Astrocyte (in vitro differentiated cells and primary cell): ENCODE measurements at regions not wholly inside any gene's neighbourhood (a gene's known extent, or its start where the extent isn't known, plus 50 kb on each side); places are given as distances from the start of the nearest gene placed in this dataset.

Experiments
- DNase-seq: peaks from one replicate; pipeline ENCODE4 v3.0.0-alpha.2; 2010; ENCODE audit warnings: low read depth
- FAIRE-seq: peaks from 2 replicates; lab custom pipeline; 2011; peaks lifted over from hg19 to GRCh38; lab: Jason Lieb, UNC
- H2AFZ ChIP-seq: 2 replicates; pipeline ENCODE4 v1.6.0; 2012; ENCODE audit warnings: low read depth, low read length, inconsistent platforms
- H3K27ac ChIP-seq: 2 replicates; pipeline ENCODE4 v1.5.1; 2011; ENCODE audit warnings: low read depth, low read length, inconsistent platforms
- H3K27me3 ChIP-seq: 2 replicates; pipeline ENCODE4 v1.6.0; 2011; ENCODE audit warnings: low read length, inconsistent platforms; ENCODE audit not compliant: insufficient read depth
- H3K36me3 ChIP-seq: 2 replicates; pipeline ENCODE4 v1.5.1; 2011; ENCODE audit warnings: low read length, inconsistent platforms; ENCODE audit not compliant: insufficient read depth
- H3K4me1 ChIP-seq: 2 replicates; pipeline ENCODE4 v1.5.1; 2011; ENCODE audit warnings: low read length, inconsistent platforms; ENCODE audit not compliant: insufficient read depth
- H3K4me2 ChIP-seq: 2 replicates; pipeline ENCODE4 v1.6.0; 2012; ENCODE audit warnings: low read length, inconsistent platforms
- H3K4me3 ChIP-seq: 2 replicates; pipeline ENCODE4 v1.5.1; 2011; ENCODE audit warnings: low read depth, mild to moderate bottlenecking, low read length, inconsistent platforms; ENCODE audit not compliant: insufficient read depth
- H3K79me2 ChIP-seq: 2 replicates; pipeline ENCODE4 v1.6.0; 2012; ENCODE audit warnings: mild to moderate bottlenecking, low read length, inconsistent platforms; ENCODE audit not compliant: insufficient read depth
- H3K9ac ChIP-seq: 2 replicates; pipeline ENCODE4 v1.6.0; 2012; ENCODE audit warnings: mild to moderate bottlenecking, low read length, inconsistent platforms
- H3K9me3 ChIP-seq: 2 replicates; pipeline ENCODE4 v1.5.1; 2012; ENCODE audit warnings: low read depth, mild to moderate bottlenecking, low read length, inconsistent platforms; ENCODE audit not compliant: insufficient read depth
- H4K20me1 ChIP-seq: 2 replicates; pipeline ENCODE4 v1.6.0; 2012; ENCODE audit warnings: low read length, inconsistent platforms; ENCODE audit not compliant: insufficient read depth
- H3K27ac Mint-ChIP-seq: one replicate; pipeline ENCODE4 v1.8.0; 2021; ENCODE audit warnings: mild to moderate bottlenecking, mixed read lengths; ENCODE audit not compliant: unreplicated experiment
- H3K27me3 Mint-ChIP-seq: one replicate; pipeline ENCODE4 v1.8.0; 2021; ENCODE audit warnings: low read depth, mixed read lengths; ENCODE audit not compliant: unreplicated experiment
- H3K36me3 Mint-ChIP-seq: one replicate; pipeline ENCODE4 v1.8.0; 2021; ENCODE audit warnings: low read depth, mixed read lengths; ENCODE audit not compliant: unreplicated experiment
- H3K4me1 Mint-ChIP-seq: one replicate; pipeline ENCODE4 v1.8.0; 2021; ENCODE audit warnings: low read depth, mixed read lengths; ENCODE audit not compliant: unreplicated experiment
- H3K4me3 Mint-ChIP-seq: one replicate; pipeline ENCODE4 v1.8.0; 2021; ENCODE audit warnings: mild to moderate bottlenecking, moderate library complexity, mixed read lengths; ENCODE audit not compliant: unreplicated experiment
- H3K9me3 Mint-ChIP-seq: one replicate; pipeline ENCODE4 v1.8.0; 2021; ENCODE audit warnings: mild to moderate bottlenecking, mixed read lengths; ENCODE audit not compliant: unreplicated experiment
- CTCF ChIP-seq: IDR thresholded peaks from 2 replicates; pipeline ENCODE4 v1.5.1; 2011; ENCODE audit warnings: low read depth, mild to moderate bottlenecking, inconsistent platforms, low read length, moderate library complexity; ENCODE audit not compliant: insufficient read depth
- EZH2 ChIP-seq: IDR thresholded peaks from 2 replicates; pipeline ENCODE4 v1.6.1; 2012; ENCODE audit warnings: mild to moderate bottlenecking, low read length, inconsistent platforms; ENCODE audit not compliant: insufficient read depth

- peaks cover 5% of the 10 kb centered on the region for H3K27me3 ChIP-seq
- H3K79me2 ChIP-seq: no peaks in the 10 kb centered on the region
- H3K4me3 ChIP-seq: no peak overlapping the region
- H3K4me2 ChIP-seq: no peak overlapping the region
- H3K36me3 Mint-ChIP-seq: no peaks in the 10 kb centered on the region
- H3K4me3 Mint-ChIP-seq: no peak overlapping the region
- FAIRE-seq (no peak), DNase-seq (no peak)
- no peak overlapping the region for H3K27ac ChIP-seq
- no peak overlapping the region for H3K27ac Mint-ChIP-seq
- H3K4me1 Mint-ChIP-seq: peaks cover 3% of the 10 kb centered on the region
- no peaks in the 10 kb centered on the region for H3K36me3 ChIP-seq
- no peaks in the 10 kb centered on the region for H3K9me3 ChIP-seq
- TF ChIP-seq CTCF: no peak
- no peak for TF ChIP-seq EZH2
- H3K9me3 Mint-ChIP-seq: peaks cover 14% of the 10 kb centered on the region
- H3K9ac ChIP-seq: no peak overlapping the region
- H3K27me3 Mint-ChIP-seq: peaks cover 63% of the 10 kb centered on the region
- H2AFZ ChIP-seq: no peak overlapping the region
- H4K20me1 ChIP-seq: no peaks in the 10 kb centered on the region
- no peaks in the 10 kb centered on the region for H3K4me1 ChIP-seq
Observed at GRCh38 chr10:78844960-78845607, 223.7 kb upstream of the ZMIZ1 start.

GRCh38 chr10:78846071-78846470, 222.7 kb upstream of the ZMIZ1 start:
- Histone ChIP-seq H3K9ac (no peak overlapping the region), H3K4me2 (no peak overlapping the region), H3K27me3 (peaks cover 5% of the 10 kb centered on the region), H3K79me2 (no peaks in the 10 kb centered on the region), H3K9me3 (no peaks in the 10 kb centered on the region), H3K4me1 (no peaks in the 10 kb centered on the region), H4K20me1 (no peaks in the 10 kb centered on the region), H3K36me3 (no peaks in the 10 kb centered on the region), H3K4me3 (no peak overlapping the region), H3K27ac (no peak overlapping the region), H2AFZ (no peak overlapping the region)
- Mint-ChIP-seq H3K4me3 (no peak overlapping the region), H3K27me3 (peaks cover 64% of the 10 kb centered on the region), H3K36me3 (no peaks in the 10 kb centered on the region), H3K4me1 (peaks cover 3% of the 10 kb centered on the region), H3K27ac (no peak overlapping the region), H3K9me3 (peaks cover 14% of the 10 kb centered on the region)
- DNase-seq (no peak), FAIRE-seq (no peak)
- TF ChIP-seq CTCF (no peak), EZH2 (no peak)

- no peaks in the 10 kb centered on the region for H3K79me2 ChIP-seq
- H3K9me3 Mint-ChIP-seq: peaks cover 10% of the 10 kb centered on the region
- H3K4me1 Mint-ChIP-seq: peaks cover 4% of the 10 kb centered on the region
- H3K9ac ChIP-seq: no peak overlapping the region
- no peak for TF ChIP-seq EZH2
- no peak for TF ChIP-seq CTCF
- no peaks in the 10 kb centered on the region for H3K36me3 Mint-ChIP-seq
- no peak overlapping the region for H2AFZ ChIP-seq
- DNase-seq: no peak
- H3K4me3 Mint-ChIP-seq: no peak overlapping the region
- no peak for FAIRE-seq
- H3K27me3 Mint-ChIP-seq: peaks cover 63% of the 10 kb centered on the region
- no peaks in the 10 kb centered on the region for H3K9me3 ChIP-seq
- H3K4me3 ChIP-seq: no peak overlapping the region
- H4K20me1 ChIP-seq: no peaks in the 10 kb centered on the region
- peaks cover 5% of the 10 kb centered on the region for H3K27me3 ChIP-seq
- H3K27ac ChIP-seq: no peak overlapping the region
- no peak overlapping the region for H3K27ac Mint-ChIP-seq
- H3K36me3 ChIP-seq: no peaks in the 10 kb centered on the region
- no peak overlapping the region for H3K4me2 ChIP-seq
- no peaks in the 10 kb centered on the region for H3K4me1 ChIP-seq
Observed at GRCh38 chr10:78846760-78847159, 222.0 kb upstream of the ZMIZ1 start.
